GM12864 (cell line): ENCODE measurements at regions not wholly inside any gene's neighbourhood (a gene's known extent, or its start where the extent isn't known, plus 50 kb on each side); places are given as distances from the start of the nearest gene placed in this dataset.

ENCODE experiments used
- DNase-seq: peaks from one replicate; pipeline ENCODE4 v3.0.0-alpha.2; 2011; ENCODE audit warnings: low read depth
- H3K4me3 ChIP-seq: 2 replicates; pipeline ENCODE4 v1.5.1; 2011; ENCODE audit warnings: mild to moderate bottlenecking, low read depth, low read length, control low read depth
- TF ChIP-seq, protein P1 (sequence below): IDR thresholded peaks from 2 replicates; pipeline ENCODE4 v1.5.1; 2011; ENCODE audit warnings: low read depth, mild to moderate bottlenecking, moderate library complexity, low read length, control low read depth, inconsistent platforms; ENCODE audit errors: missing control alignments

- no peak for DNase-seq
- TF ChIP-seq, protein P1, sequence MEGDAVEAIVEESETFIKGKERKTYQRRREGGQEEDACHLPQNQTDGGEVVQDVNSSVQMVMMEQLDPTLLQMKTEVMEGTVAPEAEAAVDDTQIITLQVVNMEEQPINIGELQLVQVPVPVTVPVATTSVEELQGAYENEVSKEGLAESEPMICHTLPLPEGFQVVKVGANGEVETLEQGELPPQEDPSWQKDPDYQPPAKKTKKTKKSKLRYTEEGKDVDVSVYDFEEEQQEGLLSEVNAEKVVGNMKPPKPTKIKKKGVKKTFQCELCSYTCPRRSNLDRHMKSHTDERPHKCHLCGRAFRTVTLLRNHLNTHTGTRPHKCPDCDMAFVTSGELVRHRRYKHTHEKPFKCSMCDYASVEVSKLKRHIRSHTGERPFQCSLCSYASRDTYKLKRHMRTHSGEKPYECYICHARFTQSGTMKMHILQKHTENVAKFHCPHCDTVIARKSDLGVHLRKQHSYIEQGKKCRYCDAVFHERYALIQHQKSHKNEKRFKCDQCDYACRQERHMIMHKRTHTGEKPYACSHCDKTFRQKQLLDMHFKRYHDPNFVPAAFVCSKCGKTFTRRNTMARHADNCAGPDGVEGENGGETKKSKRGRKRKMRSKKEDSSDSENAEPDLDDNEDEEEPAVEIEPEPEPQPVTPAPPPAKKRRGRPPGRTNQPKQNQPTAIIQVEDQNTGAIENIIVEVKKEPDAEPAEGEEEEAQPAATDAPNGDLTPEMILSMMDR: no peak
- H3K4me3 ChIP-seq: no peak overlapping the region
Measured at GRCh38 chr11:70547821-70548670, 149.7 kb downstream of the CTTN start.

- no peak overlapping the region for H3K4me3 ChIP-seq
- TF ChIP-seq, protein P1: no peak
- DNase-seq: no peak
Measured at GRCh38 chr11:70548976-70549375, 150.6 kb downstream of the CTTN start.

DNA sequence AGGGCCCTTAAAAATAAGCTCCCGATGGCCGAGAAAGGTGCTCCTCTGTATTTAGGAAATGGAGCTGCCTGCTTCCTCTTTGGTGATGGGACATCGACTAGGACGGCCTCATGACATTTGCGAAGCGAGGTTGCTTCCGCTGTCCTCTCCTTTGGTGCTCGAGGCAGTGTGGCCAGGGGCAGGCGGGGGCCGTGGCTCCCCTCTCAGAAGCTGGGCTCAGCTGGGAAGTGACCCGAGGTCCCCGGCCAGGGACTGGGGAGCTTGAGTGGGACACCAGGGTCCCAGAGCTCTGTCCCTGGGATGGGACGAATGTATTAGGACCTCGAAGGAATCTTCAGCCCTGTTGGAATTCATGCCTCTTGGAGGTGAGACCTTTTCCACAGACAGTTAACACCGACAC, 151.1 kb downstream of the CTTN start:
- TF ChIP-seq, protein P1: no peak
- H3K4me3 ChIP-seq: no peak overlapping the region
- DNase-seq: no peak

DNA sequence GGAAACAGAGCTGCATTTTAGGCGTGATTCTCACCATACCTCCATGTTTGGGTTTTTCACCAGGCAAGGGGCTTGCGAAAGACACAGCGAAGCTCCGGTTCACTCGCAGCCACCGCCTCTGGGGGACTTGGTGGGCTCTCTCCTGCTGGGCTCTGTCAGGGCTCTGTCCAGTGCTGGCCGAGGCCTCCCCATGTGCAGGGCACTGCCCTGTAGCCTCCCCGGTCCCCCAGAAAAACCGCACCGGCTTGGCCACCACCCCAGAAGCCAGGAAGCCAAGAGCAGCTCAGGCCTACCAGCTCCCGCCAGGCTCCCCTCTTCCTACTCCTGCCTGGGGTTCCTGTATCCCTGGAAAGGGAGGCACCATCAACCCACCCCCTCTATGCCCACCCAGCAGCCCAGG, 151.5 kb downstream of the CTTN start:
- DNase-seq: no peak
- TF ChIP-seq, protein P1: no peak
- no peak overlapping the region for H3K4me3 ChIP-seq

GRCh38 chr11:70550456-70551195, 152.3 kb downstream of the CTTN start:
- H3K4me3 ChIP-seq: no peak overlapping the region
- no peak for DNase-seq
- TF ChIP-seq, protein P1: no peak

DNA sequence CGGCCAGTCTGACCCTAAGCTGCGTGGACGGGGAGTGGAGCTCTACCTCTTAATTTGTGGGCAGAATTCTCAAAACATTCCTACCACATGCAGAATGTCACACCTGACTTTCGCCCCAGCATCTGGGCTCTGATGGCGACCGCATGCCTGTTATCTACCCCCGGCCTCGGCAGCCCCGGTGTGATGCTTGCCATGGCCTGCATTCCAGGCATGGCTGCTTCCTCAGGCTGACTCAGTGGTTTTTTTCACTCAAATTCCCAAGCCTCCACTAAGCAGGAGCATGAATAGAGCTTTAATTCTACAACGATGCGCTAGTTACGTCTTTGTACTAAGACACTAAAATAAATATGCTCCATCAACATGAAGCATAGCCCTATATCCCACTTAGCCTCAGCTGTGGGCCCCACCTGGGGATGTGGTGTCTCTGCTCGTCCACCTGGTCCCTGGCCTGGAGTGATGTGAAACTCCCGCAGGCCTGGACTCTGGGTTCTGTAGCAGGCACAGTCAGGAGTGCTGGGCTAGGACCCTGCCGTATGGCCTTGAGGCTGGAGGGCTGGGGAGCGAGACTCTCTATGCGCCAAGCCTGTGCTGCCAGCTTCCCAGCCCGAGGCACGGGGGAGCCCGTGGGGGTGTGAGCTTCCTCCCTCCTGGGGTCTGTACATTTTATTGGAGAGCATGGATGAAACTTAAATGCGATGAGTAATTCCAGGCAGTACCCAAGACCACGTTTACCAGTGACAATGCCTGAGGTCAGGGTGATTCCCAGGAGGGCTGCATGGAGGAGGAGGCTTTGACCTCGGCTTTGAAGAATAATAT, 153.2 kb downstream of the CTTN start:
- no peak for DNase-seq
- TF ChIP-seq, protein P1: no peak
- no peak overlapping the region for H3K4me3 ChIP-seq
